ENCODE measurements at regions not wholly inside any gene's neighbourhood (a gene's known extent, or its start where the extent isn't known, plus 50 kb on each side); places are given as distances from the start of the nearest gene placed in this dataset.

- no peak for FAIRE-seq
- DNase-seq (ENCODE audit: low spot score): peak; percentile 72
Observed at GRCh38 chr1:94734963-94735901, 84.9 kb upstream of the SLC44A3 start.

- no peak for DNase-seq (ENCODE audit: low spot score)
- no peak for FAIRE-seq
Observed at GRCh38 chr1:94731891-94732290, 88.3 kb upstream of the SLC44A3 start.

- DNase-seq (ENCODE audit: low spot score): no peak
- no peak for FAIRE-seq
Observed at GRCh38 chr1:94730450-94730849, 89.7 kb upstream of the SLC44A3 start.

- DNase-seq (ENCODE audit: low spot score) (no peak), FAIRE-seq (no peak)
Observed at GRCh38 chr1:94729267-94729666, 90.9 kb upstream of the SLC44A3 start.

- FAIRE-seq: peak; percentile 32
- DNase-seq (ENCODE audit: low spot score): peak; percentile 85
Observed at GRCh38 chr1:94727846-94728715, 92.1 kb upstream of the SLC44A3 start.

- DNase-seq (ENCODE audit: low spot score) (no peak), FAIRE-seq (peak; percentile 84)
Observed at GRCh38 chr1:94726981-94727685, 93.0 kb upstream of the SLC44A3 start.

GRCh38 chr1:94725566-94725965 is 94.6 kb upstream of the SLC44A3 start:
- FAIRE-seq (peak; percentile 61), DNase-seq (ENCODE audit: low spot score) (peak; percentile 41)

- FAIRE-seq (no peak), DNase-seq (ENCODE audit: low spot score) (no peak)
Observed at GRCh38 chr1:94723894-94724293, 96.3 kb upstream of the SLC44A3 start.

GRCh38 chr1:94723463-94723862 is 96.7 kb upstream of the SLC44A3 start:
- DNase-seq (ENCODE audit: low spot score): no peak

GRCh38 chr1:94722181-94722580 is 98.0 kb upstream of the SLC44A3 start:
- no peak for DNase-seq (ENCODE audit: low spot score)
- no peak for FAIRE-seq

More at GRCh38 chr1:94723463-94723862, 96.7 kb upstream of the SLC44A3 start:
- no peak for FAIRE-seq

- DNase-seq (ENCODE audit: low spot score): no peak
- no peak for FAIRE-seq
Observed at GRCh38 chr1:94721240-94721639, 98.9 kb upstream of the SLC44A3 start.

GRCh38 chr1:94719926-94720793 is 100.0 kb upstream of the SLC44A3 start:
- FAIRE-seq (no peak), DNase-seq (ENCODE audit: low spot score) (no peak)

- FAIRE-seq: no peak
- DNase-seq (ENCODE audit: low spot score): no peak
Observed at GRCh38 chr1:94716965-94717364, 103.2 kb upstream of the SLC44A3 start.

GRCh38 chr1:94715321-94715720 is 104.8 kb upstream of the SLC44A3 start:
- DNase-seq (ENCODE audit: low spot score) (no peak), FAIRE-seq (no peak)

- DNase-seq (ENCODE audit: low spot score) (no peak), FAIRE-seq (no peak)
Observed at GRCh38 chr1:94714552-94714951, 105.6 kb upstream of the SLC44A3 start.

- FAIRE-seq: no peak
- no peak for DNase-seq (ENCODE audit: low spot score)
Observed at GRCh38 chr1:94714152-94714551, 106.0 kb upstream of the SLC44A3 start.

- peak; percentile 77 for DNase-seq (ENCODE audit: low spot score)
- no peak for FAIRE-seq
Observed at GRCh38 chr1:94713472-94714141, 106.5 kb upstream of the SLC44A3 start.

GRCh38 chr1:94709891-94710581 is 110.1 kb upstream of the SLC44A3 start:
- DNase-seq (ENCODE audit: low spot score): peak; percentile 33
- no peak for FAIRE-seq

- FAIRE-seq (no peak), DNase-seq (ENCODE audit: low spot score) (no peak)
Observed at GRCh38 chr1:94708811-94709210, 111.3 kb upstream of the SLC44A3 start.

Measured in urothelium cell line (cell line).